A673 (cell line): ENCODE measurements at regions not wholly inside any gene's neighbourhood (a gene's known extent, or its start where the extent isn't known, plus 50 kb on each side); places are given as distances from the start of the nearest gene placed in this dataset.

Experiments
- CTCF ChIP-seq: fragments of 300-800, 200-600 bp; sonication (generic); conservative IDR thresholded peaks from 2 replicates; pipeline ENCODE4 v1.5.1; 2017; ENCODE audit warnings: low read depth, mild to moderate bottlenecking, antibody characterized with exemption, low read length, moderate library complexity, mixed read lengths
- EZH2 ChIP-seq: fragments of 200-600 bp; sonication (generic); IDR thresholded peaks from 2 replicates; pipeline ENCODE4 v1.6.1; 2017; ENCODE audit warnings: borderline replicate concordance, low read depth, mild to moderate bottlenecking, mixed read lengths, antibody characterized with exemption, low read length; ENCODE audit not compliant: poor library complexity, severe bottlenecking

DNA sequence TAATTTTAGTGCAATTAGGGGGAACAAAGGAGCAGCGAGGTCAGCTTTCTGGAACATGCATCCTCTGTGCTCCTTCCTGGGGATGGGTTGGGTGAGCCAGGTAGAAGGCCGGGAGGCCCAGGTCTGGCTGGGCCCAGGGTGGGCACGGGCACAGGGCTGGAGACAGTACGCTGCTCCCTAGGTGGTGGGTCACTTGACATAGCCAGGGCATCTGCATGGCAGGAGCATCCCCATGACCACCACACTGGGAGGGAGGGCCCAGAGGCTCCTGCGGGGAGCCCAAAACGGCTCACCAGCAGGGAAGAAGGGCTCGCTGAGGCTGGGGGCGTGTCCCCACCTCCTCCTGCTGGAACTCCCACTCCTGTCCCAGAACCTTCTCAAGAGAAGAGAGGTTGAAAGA is 216.8 kb downstream of the NXNL2 start:
- TF ChIP-seq CTCF (no peak), EZH2 (no peak)
